Glutamatergic neuron (in vitro differentiated cells): ENCODE measurements at regions not wholly inside any gene's neighbourhood (a gene's known extent, or its start where the extent isn't known, plus 50 kb on each side); places are given as distances from the start of the nearest gene placed in this dataset.

Experiments used
- DNase-seq: peaks from one replicate; pipeline ENCODE4 v3.0.0; 2022
- H3K27ac Mint-ChIP-seq: one replicate; pipeline ENCODE4 v1.8.0; 2020; ENCODE audit warnings: mild to moderate bottlenecking, mixed read lengths, inconsistent platforms; ENCODE audit not compliant: unreplicated experiment
- H3K27me3 Mint-ChIP-seq: one replicate; pipeline ENCODE4 v1.8.0; 2020; ENCODE audit warnings: mild to moderate bottlenecking, moderate library complexity, mixed read lengths, inconsistent platforms; ENCODE audit not compliant: unreplicated experiment
- H3K36me3 Mint-ChIP-seq: one replicate; pipeline ENCODE4 v1.8.0; 2020; ENCODE audit warnings: mild to moderate bottlenecking, mixed read lengths, inconsistent platforms; ENCODE audit not compliant: unreplicated experiment
- H3K4me1 Mint-ChIP-seq: one replicate; pipeline ENCODE4 v1.8.0; 2020; ENCODE audit warnings: mild to moderate bottlenecking, low read depth, mixed read lengths, inconsistent platforms; ENCODE audit not compliant: unreplicated experiment
- H3K4me3 Mint-ChIP-seq: one replicate; pipeline ENCODE4 v1.8.0; 2020; ENCODE audit warnings: mild to moderate bottlenecking, mixed read lengths, inconsistent platforms; ENCODE audit not compliant: unreplicated experiment
- H3K9me3 Mint-ChIP-seq: one replicate; pipeline ENCODE4 v1.8.0; 2020; ENCODE audit warnings: mild to moderate bottlenecking, moderate library complexity, mixed read lengths, inconsistent platforms; ENCODE audit not compliant: unreplicated experiment
- TF ChIP-seq, protein P1 (sequence below): fragments of 200-600 bp; sonication (generic); IDR thresholded peaks from one replicate; pipeline ENCODE4 v1.5.0; 2021; ENCODE audit not compliant: partially characterized antibody, unreplicated experiment

DNA sequence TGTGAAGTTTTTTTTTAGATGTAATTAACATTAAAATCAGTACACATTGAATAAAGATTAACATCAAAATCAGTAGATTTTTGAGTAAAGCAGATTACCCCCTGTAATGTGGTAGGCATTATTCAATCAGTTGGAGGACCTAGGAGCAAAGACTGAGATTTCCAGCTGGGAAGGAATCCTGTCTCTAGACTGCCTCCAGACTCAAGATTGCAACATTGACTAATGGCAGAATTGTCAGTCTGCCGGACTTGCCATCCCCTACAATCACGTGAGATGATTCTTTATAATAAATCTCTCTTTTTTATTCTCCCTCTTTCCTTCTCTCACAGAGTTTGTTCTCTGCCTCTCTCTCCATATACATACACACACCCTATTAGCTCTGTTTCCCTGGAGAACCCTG is 51.4 kb upstream of the SLC6A15 start:
- TF ChIP-seq, protein P1, sequence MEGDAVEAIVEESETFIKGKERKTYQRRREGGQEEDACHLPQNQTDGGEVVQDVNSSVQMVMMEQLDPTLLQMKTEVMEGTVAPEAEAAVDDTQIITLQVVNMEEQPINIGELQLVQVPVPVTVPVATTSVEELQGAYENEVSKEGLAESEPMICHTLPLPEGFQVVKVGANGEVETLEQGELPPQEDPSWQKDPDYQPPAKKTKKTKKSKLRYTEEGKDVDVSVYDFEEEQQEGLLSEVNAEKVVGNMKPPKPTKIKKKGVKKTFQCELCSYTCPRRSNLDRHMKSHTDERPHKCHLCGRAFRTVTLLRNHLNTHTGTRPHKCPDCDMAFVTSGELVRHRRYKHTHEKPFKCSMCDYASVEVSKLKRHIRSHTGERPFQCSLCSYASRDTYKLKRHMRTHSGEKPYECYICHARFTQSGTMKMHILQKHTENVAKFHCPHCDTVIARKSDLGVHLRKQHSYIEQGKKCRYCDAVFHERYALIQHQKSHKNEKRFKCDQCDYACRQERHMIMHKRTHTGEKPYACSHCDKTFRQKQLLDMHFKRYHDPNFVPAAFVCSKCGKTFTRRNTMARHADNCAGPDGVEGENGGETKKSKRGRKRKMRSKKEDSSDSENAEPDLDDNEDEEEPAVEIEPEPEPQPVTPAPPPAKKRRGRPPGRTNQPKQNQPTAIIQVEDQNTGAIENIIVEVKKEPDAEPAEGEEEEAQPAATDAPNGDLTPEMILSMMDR: no peak
- DNase-seq: no peak
- Mint-ChIP-seq H3K27me3 (no peaks in the 10 kb centered on the region), H3K9me3 (no peaks in the 10 kb centered on the region), H3K36me3 (no peaks in the 10 kb centered on the region), H3K4me3 (peak overlapping the region; percentile 26), H3K27ac (peak overlapping the region; percentile 30), H3K4me1 (peaks cover 39% of the 10 kb centered on the region)
